Osteoblast (primary cell): ENCODE measurements at regions not wholly inside any gene's neighbourhood (a gene's known extent, or its start where the extent isn't known, plus 50 kb on each side); places are given as distances from the start of the nearest gene placed in this dataset.

Experiments
- DNase-seq: peaks from one replicate; pipeline ENCODE4 v3.0.0; 2011; ENCODE audit warnings: low spot score, mixed read lengths; ENCODE audit not compliant: insufficient read length; ENCODE audit errors: missing footprints
- H2AFZ ChIP-seq: 2 replicates; pipeline ENCODE4 v1.6.0; 2011; ENCODE audit warnings: mild to moderate bottlenecking, low read length
- H3K27ac ChIP-seq: 2 replicates; pipeline ENCODE4 v1.5.1; 2011; ENCODE audit warnings: mild to moderate bottlenecking, low read depth, low read length, moderate library complexity
- H3K27me3 ChIP-seq: 2 replicates; pipeline ENCODE4 v1.6.0; 2012; ENCODE audit warnings: mild to moderate bottlenecking, control low read depth, inconsistent platforms, low read length, moderate library complexity; ENCODE audit not compliant: insufficient read depth
- H3K36me3 ChIP-seq: 2 replicates; pipeline ENCODE4 v1.5.1; 2011; ENCODE audit warnings: mild to moderate bottlenecking, low read length, control low read depth, moderate library complexity; ENCODE audit not compliant: insufficient read depth
- H3K4me1 ChIP-seq: 2 replicates; pipeline ENCODE4 v1.5.1; 2011; ENCODE audit warnings: mild to moderate bottlenecking, low read length, control low read depth, moderate library complexity; ENCODE audit not compliant: insufficient read depth
- H3K4me2 ChIP-seq: 2 replicates; pipeline ENCODE4 v1.6.0; 2011; ENCODE audit warnings: mild to moderate bottlenecking, low read length; ENCODE audit not compliant: insufficient read depth
- H3K4me3 ChIP-seq: fragments of 200-600 bp; sonication (generic); 3 replicates; pipeline ENCODE4 v1.5.1; 2012; ENCODE audit warnings: mild to moderate bottlenecking, low read length, inconsistent platforms; ENCODE audit not compliant: insufficient read depth
- H3K79me2 ChIP-seq: 2 replicates; pipeline ENCODE4 v1.6.0; 2012; ENCODE audit warnings: mild to moderate bottlenecking, low read length, control low read depth, inconsistent platforms; ENCODE audit not compliant: insufficient read depth
- H3K9me3 ChIP-seq: 2 replicates; pipeline ENCODE4 v1.5.1; 2011; ENCODE audit warnings: low read depth, low read length, control low read depth
- H4K20me1 ChIP-seq: 2 replicates; pipeline ENCODE4 v1.6.0; 2012; ENCODE audit warnings: mild to moderate bottlenecking, low read length, control low read depth; ENCODE audit not compliant: insufficient read depth
- CTCF ChIP-seq: IDR thresholded peaks from 2 replicates; pipeline ENCODE4 v1.5.1; 2011; ENCODE audit warnings: mild to moderate bottlenecking, low read depth, low read length, moderate library complexity; ENCODE audit errors: extremely low read depth

- H3K4me3 ChIP-seq: no peak overlapping the region
- TF ChIP-seq CTCF: no peak
- peak overlapping the region; percentile 70 for H3K4me2 ChIP-seq
- no peaks in the 10 kb centered on the region for H3K27me3 ChIP-seq
- peak overlapping the region; percentile 72 for H2AFZ ChIP-seq
- no peak for DNase-seq
- no peaks in the 10 kb centered on the region for H3K79me2 ChIP-seq
- H4K20me1 ChIP-seq: no peaks in the 10 kb centered on the region
- H3K36me3 ChIP-seq: no peaks in the 10 kb centered on the region
- no peaks in the 10 kb centered on the region for H3K9me3 ChIP-seq
- H3K4me1 ChIP-seq: peaks cover 15% of the 10 kb centered on the region
- H3K27ac ChIP-seq: peak overlapping the region; percentile 80
Measured at GRCh38 chr10:3995302-3996210, 210.5 kb upstream of the KLF6 start.

GRCh38 chr10:3992382-3993178 is 207.6 kb upstream of the KLF6 start:
- Histone ChIP-seq H3K27ac (no peak overlapping the region), H3K4me1 (peaks cover 17% of the 10 kb centered on the region), H3K27me3 (no peaks in the 10 kb centered on the region), H3K36me3 (no peaks in the 10 kb centered on the region), H2AFZ (no peak overlapping the region), H3K9me3 (no peaks in the 10 kb centered on the region), H4K20me1 (no peaks in the 10 kb centered on the region), H3K4me2 (no peak overlapping the region), H3K79me2 (no peaks in the 10 kb centered on the region), H3K4me3 (no peak overlapping the region)
- no peak for TF ChIP-seq CTCF
- no peak for DNase-seq

- Histone ChIP-seq H3K4me1 (peaks cover 10% of the 10 kb centered on the region), H3K27me3 (no peaks in the 10 kb centered on the region), H3K4me3 (no peak overlapping the region), H2AFZ (no peak overlapping the region), H3K79me2 (no peaks in the 10 kb centered on the region), H4K20me1 (no peaks in the 10 kb centered on the region), H3K9me3 (no peaks in the 10 kb centered on the region), H3K4me2 (no peak overlapping the region), H3K36me3 (no peaks in the 10 kb centered on the region), H3K27ac (no peak overlapping the region)
- no peak for TF ChIP-seq CTCF
- no peak for DNase-seq
Measured at GRCh38 chr10:3990307-3990706, 205.3 kb upstream of the KLF6 start.
